Spleen (tissue), 7 donors: ENCODE measurements at regions not wholly inside any gene's neighbourhood (a gene's known extent, or its start where the extent isn't known, plus 50 kb on each side); places are given as distances from the start of the nearest gene placed in this dataset.

Experiments used
- POLR2A ChIP-seq, 3 donors: fragments of 450-650 bp; IDR thresholded peaks; one replicate each; pipeline ENCODE4 v1.5.1; 2017; ENCODE audit warnings: antibody characterized with exemption in 3 of 3, mild to moderate bottlenecking in 1 of 3
- POLR2AphosphoS5 ChIP-seq, 3 donors: sonication (generic); formaldehyde crosslinking; IDR thresholded peaks; one replicate each; pipeline ENCODE4 v1.5.1; 2017; ENCODE audit warnings: antibody characterized with exemption in 3 of 3
- TF ChIP-seq, protein P1 (sequence below), 11 experiments: fragments of 200-600 bp in 7 of 11; fragments of 450-650 bp in 4 of 11; sonication (generic) in 4 of 11; IDR thresholded peaks in 8 of 11; conservative IDR thresholded peaks in 3 of 11; 1 replicate in 7 of 11; 2 replicates in 4 of 11; pipeline versions ENCODE4 v1.4.0 to v1.8.0; 2016 to 2021; ENCODE audit warnings: antibody characterized with exemption in 11 of 11, inconsistent platforms in 4 of 11, mild to moderate bottlenecking in 1 of 11
- donor health status: DM: no; HTN: no; CAD: no; lungs with moderate emphysema.
- donor health status: DM: no; HTN: no; CAD: no.
- donor health status: DM: no; HTN: no; CAD: no.

DNA sequence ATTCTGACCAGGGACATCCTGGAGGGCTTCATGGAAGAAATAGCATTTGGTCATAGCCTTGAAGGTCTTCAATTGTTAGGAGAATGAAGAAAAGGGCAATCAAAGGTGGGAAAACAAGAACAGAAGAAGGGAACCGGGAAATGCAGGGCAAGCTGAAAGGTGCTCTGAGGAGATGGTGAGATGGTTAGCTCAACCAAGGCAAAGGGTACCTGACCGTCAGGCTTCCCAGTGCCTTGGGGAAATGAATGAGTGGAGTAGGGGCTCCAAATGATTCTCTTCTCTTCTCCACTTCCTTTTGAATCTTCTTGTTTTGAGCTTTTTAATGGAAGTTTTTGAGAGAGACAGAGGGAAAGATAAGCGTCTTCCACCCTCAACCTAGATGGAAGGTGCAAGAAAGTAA, 155.6 kb upstream of the PWP1 start:
- TF ChIP-seq POLR2AphosphoS5 (IDR thresholded peaks at IDR 0.05) (no peak), POLR2A (IDR thresholded peaks at IDR 0.05) (no peak)
- TF ChIP-seq, protein P1, sequence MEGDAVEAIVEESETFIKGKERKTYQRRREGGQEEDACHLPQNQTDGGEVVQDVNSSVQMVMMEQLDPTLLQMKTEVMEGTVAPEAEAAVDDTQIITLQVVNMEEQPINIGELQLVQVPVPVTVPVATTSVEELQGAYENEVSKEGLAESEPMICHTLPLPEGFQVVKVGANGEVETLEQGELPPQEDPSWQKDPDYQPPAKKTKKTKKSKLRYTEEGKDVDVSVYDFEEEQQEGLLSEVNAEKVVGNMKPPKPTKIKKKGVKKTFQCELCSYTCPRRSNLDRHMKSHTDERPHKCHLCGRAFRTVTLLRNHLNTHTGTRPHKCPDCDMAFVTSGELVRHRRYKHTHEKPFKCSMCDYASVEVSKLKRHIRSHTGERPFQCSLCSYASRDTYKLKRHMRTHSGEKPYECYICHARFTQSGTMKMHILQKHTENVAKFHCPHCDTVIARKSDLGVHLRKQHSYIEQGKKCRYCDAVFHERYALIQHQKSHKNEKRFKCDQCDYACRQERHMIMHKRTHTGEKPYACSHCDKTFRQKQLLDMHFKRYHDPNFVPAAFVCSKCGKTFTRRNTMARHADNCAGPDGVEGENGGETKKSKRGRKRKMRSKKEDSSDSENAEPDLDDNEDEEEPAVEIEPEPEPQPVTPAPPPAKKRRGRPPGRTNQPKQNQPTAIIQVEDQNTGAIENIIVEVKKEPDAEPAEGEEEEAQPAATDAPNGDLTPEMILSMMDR (IDR thresholded peaks at IDR 0.05 in 8 of 11, conservative IDR thresholded peaks at IDR 0.05 in 3 of 11) = no peak
